SK-N-SH (cell line): ENCODE measurements at regions not wholly inside any gene's neighbourhood (a gene's known extent, or its start where the extent isn't known, plus 50 kb on each side); places are given as distances from the start of the nearest gene placed in this dataset.

Experiments used
- CTCF ChIA-PET: fragments of 300-600, 350-600 bp; formaldehyde crosslinking; extraction: SDS; loops from one replicate; lab custom pipeline; 2021; lab: Yijun Ruan, JAX
- POLR2A ChIA-PET: fragments of 350-600 bp; sonication (Branson Sonifier 250); formaldehyde crosslinking; extraction: SDS; loops from one replicate; lab custom pipeline; 2020; ENCODE audit warnings: antibody characterized with exemption, inconsistent platforms; lab: Yijun Ruan, JAX
- DNase-seq: peaks from one replicate; pipeline ENCODE4 v3.0.0; 2012
- H2AFZ ChIP-seq: fragments of 200-600 bp; sonication (generic); 2 replicates; pipeline ENCODE4 v1.8.1; 2016; ENCODE audit warnings: antibody characterized with exemption, mild to moderate bottlenecking, low read depth
- H3F3A ChIP-seq: fragments of 200-600 bp; sonication (generic); replicated peaks from 2 replicates; pipeline ENCODE3; 2016; ENCODE audit warnings: antibody characterized with exemption, mild to moderate bottlenecking; ENCODE audit not compliant: insufficient read depth
- H3K27ac ChIP-seq, 2 experiments: fragments of 200-500 bp in 1 of 2; fragments of 200-600 bp in 1 of 2; sonication (Bioruptor generic) in 1 of 2; sonication (generic), shearing (Covaris generic) in 1 of 2; 2 replicates each; pipeline versions ENCODE4 v1.5.1 to v1.6.1; 2014 to 2016; ENCODE audit warnings: low read depth in 2 of 2, inconsistent platforms in 1 of 2, low read length in 1 of 2, mild to moderate bottlenecking in 1 of 2, mixed read lengths in 1 of 2
- H3K27me3 ChIP-seq: fragments of 200-600 bp; sonication (generic), shearing (Covaris generic); 2 replicates; pipeline ENCODE4 v1.6.1; 2016; ENCODE audit warnings: mixed run types; ENCODE audit not compliant: insufficient read depth
- H3K36me3 ChIP-seq, 2 experiments: fragments of 200-500 bp in 1 of 2; fragments of 200-600 bp in 1 of 2; sonication (Bioruptor generic) in 1 of 2; sonication (generic) in 1 of 2; replicated peaks in 1 of 2; 2 replicates each; pipeline versions ENCODE3 to v1.5.1; 2014 to 2016; ENCODE audit warnings: low read length in 1 of 2, mild to moderate bottlenecking in 1 of 2; ENCODE audit not compliant: insufficient read depth in 2 of 2, control insufficient read depth in 1 of 2
- H3K4me1 ChIP-seq, 2 experiments: fragments of 200-500 bp in 1 of 2; fragments of 200-600 bp in 1 of 2; sonication (Bioruptor generic) in 1 of 2; sonication (generic), shearing (Covaris generic) in 1 of 2; 2 replicates each; pipeline versions ENCODE4 v1.5.1 to v1.6.1; 2014 to 2016; ENCODE audit warnings: low read depth in 1 of 2, low read length in 1 of 2, mixed run types in 1 of 2; ENCODE audit not compliant: insufficient read depth in 2 of 2, control insufficient read depth in 1 of 2
- H3K4me2 ChIP-seq: fragments of 200-600 bp; sonication (generic), shearing (Covaris generic); 2 replicates; pipeline ENCODE4 v1.6.1; 2017; ENCODE audit warnings: mixed run types
- H3K4me3 ChIP-seq, 2 experiments: fragments of 200-500 bp in 1 of 2; fragments of 200-600 bp in 1 of 2; sonication (Bioruptor generic) in 1 of 2; sonication (generic), shearing (Covaris generic) in 1 of 2; 2 replicates each; pipeline versions ENCODE4 v1.5.1 to v1.8.1; 2014 to 2016; ENCODE audit warnings: low read depth in 2 of 2, inconsistent platforms in 1 of 2, low read length in 1 of 2, mild to moderate bottlenecking in 1 of 2, mixed read lengths in 1 of 2, moderate library complexity in 1 of 2
- H3K79me2 ChIP-seq: fragments of 200-600 bp; sonication (generic); 2 replicates; pipeline ENCODE4 v1.8.1; 2017; ENCODE audit warnings: mild to moderate bottlenecking; ENCODE audit not compliant: insufficient read depth
- H3K9ac ChIP-seq: fragments of 200-600 bp; sonication (generic); 2 replicates; pipeline ENCODE4 v1.6.1; 2017; ENCODE audit warnings: mixed run types
- H3K9me2 ChIP-seq: fragments of 200-600 bp; sonication (generic); 2 replicates; pipeline ENCODE4 v1.6.1; 2017; ENCODE audit warnings: mixed run types
- H3K9me3 ChIP-seq: fragments of 200-600 bp; sonication (generic); 2 replicates; pipeline ENCODE4 v1.6.1; 2017; ENCODE audit warnings: mixed run types, mild to moderate bottlenecking, moderate library complexity
- H4K20me1 ChIP-seq: fragments of 200-600 bp; sonication (generic); 2 replicates; pipeline ENCODE4 v1.6.1; 2017; ENCODE audit warnings: mild to moderate bottlenecking, mixed run types; ENCODE audit not compliant: insufficient read depth
- CHD2 ChIP-seq: fragments of 150-350 bp; IDR thresholded peaks from 2 replicates; pipeline ENCODE4 v1.6.1; 2018; ENCODE audit warnings: low read length; ENCODE audit not compliant: partially characterized antibody
- FOXJ3 ChIP-seq: sonication (generic); formaldehyde crosslinking; IDR thresholded peaks from 2 replicates; pipeline ENCODE4 v1.5.1; 2020; ENCODE audit warnings: mild to moderate bottlenecking, missing genetic modification reagents
- GATA2 ChIP-seq: sonication (generic); formaldehyde crosslinking; IDR thresholded peaks from 2 replicates; pipeline ENCODE4 v1.5.0; 2020; ENCODE audit warnings: mild to moderate bottlenecking, missing genetic modification reagents
- IRF3 ChIP-seq: fragments of 150-350 bp; IDR thresholded peaks from 2 replicates; pipeline ENCODE4 v1.6.1; 2016; ENCODE audit warnings: mild to moderate bottlenecking, low read depth, low read length
- JUND ChIP-seq: IDR thresholded peaks from 2 replicates; pipeline ENCODE4 v1.4.0; 2012
- MXI1 ChIP-seq: IDR thresholded peaks from 2 replicates; pipeline ENCODE4 v1.6.1; 2012; ENCODE audit warnings: mild to moderate bottlenecking, low read depth, low read length, improper control_type of control experiment
- NFIC ChIP-seq: IDR thresholded peaks from 2 replicates; pipeline ENCODE4 v1.4.0; 2012; ENCODE audit warnings: borderline replicate concordance
- NRF1 ChIP-seq: IDR thresholded peaks from 2 replicates; pipeline ENCODE4 v1.6.1; 2012; ENCODE audit warnings: low read depth, mild to moderate bottlenecking, low read length
- PBX3 ChIP-seq: IDR thresholded peaks from 2 replicates; pipeline ENCODE4; 2012
- POLR2AphosphoS5 ChIP-seq: IDR thresholded peaks from 2 replicates; pipeline ENCODE4 v1.6.1; 2012; ENCODE audit warnings: low read depth, low read length
- RAD21 ChIP-seq: IDR thresholded peaks from 2 replicates; pipeline ENCODE4 v1.6.1; 2012; ENCODE audit warnings: mild to moderate bottlenecking, low read length
- RCOR1 ChIP-seq: fragments of 150-350 bp; IDR thresholded peaks from 2 replicates; pipeline ENCODE4 v1.6.1; 2017; ENCODE audit warnings: antibody characterized with exemption, low read length
- REST ChIP-seq: IDR thresholded peaks from 2 replicates; pipeline ENCODE4 v1.6.1; 2012; ENCODE audit warnings: mild to moderate bottlenecking, low read depth, low read length, moderate library complexity
- RXRA ChIP-seq: IDR thresholded peaks from 2 replicates; pipeline ENCODE4 v1.4.0; 2012; ENCODE audit warnings: low read depth, mild to moderate bottlenecking, borderline replicate concordance
- TCF12 ChIP-seq: IDR thresholded peaks from 2 replicates; pipeline ENCODE4 v1.4.0; 2012
- TEAD4 ChIP-seq: IDR thresholded peaks from 2 replicates; pipeline ENCODE4 v1.4.0; 2012; ENCODE audit warnings: mild to moderate bottlenecking, borderline replicate concordance; ENCODE audit not compliant: insufficient read depth
- USF2 ChIP-seq: fragments of 150-350 bp; IDR thresholded peaks from 2 replicates; pipeline ENCODE4 v1.6.1; 2017; ENCODE audit warnings: antibody characterized with exemption, low read length, low read depth, borderline replicate concordance
- YY1 ChIP-seq: IDR thresholded peaks from 2 replicates; pipeline ENCODE4 v1.4.0; 2012; ENCODE audit warnings: low read depth, mild to moderate bottlenecking
- WGBS: methylation state at CpG from one replicate; pipeline ENCODE4 v1.1.6; 2017; ENCODE audit warnings: low lambda C conversion rate; 5-methylcytosine and 5-hydroxymethylcytosine counted together

GRCh38 chr2:116340690-116341089 lies 1473.8 kb upstream of the DDX18 start:
- Histone ChIP-seq H3K27ac (no peak overlapping the region), H3K4me3 (no peak overlapping the region), H3F3A (no peaks in the 10 kb centered on the region), H3K79me2 (no peaks in the 10 kb centered on the region), H3K9ac (no peak overlapping the region), H3K27me3 (no peaks in the 10 kb centered on the region), H3K4me2 (no peak overlapping the region), H2AFZ (no peak overlapping the region), H3K9me3 (peaks cover 13% of the 10 kb centered on the region; the same call in 1 of the 2 replicates), H4K20me1 (no peaks in the 10 kb centered on the region), H3K36me3 (no peaks in the 10 kb centered on the region), H3K9me2 (no peaks in the 10 kb centered on the region), H3K4me1 (no peaks in the 10 kb centered on the region)
- ChIA-PET CTCF (no interaction called here), POLR2A (no interaction called here)
- TF ChIP-seq USF2 (no peak), RCOR1 (no peak), NRF1 (no peak), PBX3 (no peak), FOXJ3 (CRISPR knock-in tag) (no peak), TCF12 (no peak), MXI1 (no peak), CHD2 (no peak)
- DNase-seq, result no peak
- 17% methylated on average over 2 of the region's 2 CpGs for WGBS

- no peaks in the 10 kb centered on the region for H3K9me2 ChIP-seq
- TF ChIP-seq NFIC, result no peak
- no peak for TF ChIP-seq GATA2 (CRISPR knock-in tag)
- no peak for TF ChIP-seq FOXJ3 (CRISPR knock-in tag)
- TF ChIP-seq YY1, result no peak
- no peak for TF ChIP-seq RAD21
- no peak for TF ChIP-seq RXRA
- no peak for TF ChIP-seq TCF12
- TF ChIP-seq TEAD4, result no peak
- no peak for TF ChIP-seq JUND
- no peak for TF ChIP-seq MXI1
- no peak for TF ChIP-seq REST
- no peak for TF ChIP-seq PBX3
- no peak for TF ChIP-seq IRF3
- TF ChIP-seq POLR2AphosphoS5, result no peak
- no peak for TF ChIP-seq CHD2
- no peak for TF ChIP-seq NRF1
- TF ChIP-seq, all 33 proteins: peak for 0
- H3K79me2 ChIP-seq, result no peaks in the 10 kb centered on the region
- no peaks in the 10 kb centered on the region for H4K20me1 ChIP-seq
- H3K9me3 ChIP-seq, result no peaks in the 10 kb centered on the region
- H3F3A ChIP-seq, result no peaks in the 10 kb centered on the region
- no peak overlapping the region for H3K4me2 ChIP-seq
- ChIA-PET CTCF (no interaction called here), POLR2A (no interaction called here)
- no peak overlapping the region for H3K27ac ChIP-seq
- no peaks in the 10 kb centered on the region for H3K4me1 ChIP-seq
- no peak for DNase-seq
- no peak overlapping the region for H3K4me3 ChIP-seq
- WGBS, result 14% methylated on average over 6 of the region's 6 CpGs
- H3K36me3 ChIP-seq, result no peaks in the 10 kb centered on the region
- no peaks in the 10 kb centered on the region for H3K27me3 ChIP-seq
- H3K9ac ChIP-seq, result no peak overlapping the region
- H2AFZ ChIP-seq, result no peak overlapping the region
These were observed 1448.3 kb upstream of the DDX18 start for GRCh38 chr2:116366212-116366611.
